CD14-positive monocyte (primary cell): ENCODE measurements at regions not wholly inside any gene's neighbourhood (a gene's known extent, or its start where the extent isn't known, plus 50 kb on each side); places are given as distances from the start of the nearest gene placed in this dataset.

ENCODE experiments used
- DNase-seq, 3 donors: peaks; one replicate each; pipeline ENCODE4 v3.0.0-alpha.2; 2011 to 2022
- H2AFZ ChIP-seq: 2 replicates; pipeline ENCODE4 v1.6.0; 2012; ENCODE audit warnings: mild to moderate bottlenecking, low read depth, low read length, inconsistent platforms; ENCODE audit not compliant: insufficient read depth, poor library complexity, severe bottlenecking
- H3K27ac ChIP-seq, 2 donors: 1 replicate in 1 of 2; 2 replicates in 1 of 2; pipeline ENCODE4 v1.5.1; 2012 to 2013; ENCODE audit warnings: low read length in 2 of 2, control low read depth in 1 of 2, inconsistent platforms in 1 of 2, low read depth in 1 of 2, mild to moderate bottlenecking in 1 of 2
- H3K27me3 ChIP-seq, 2 donors: one replicate each; pipeline versions ENCODE4 v1.6.0 to v1.6.1; 2011 to 2013; ENCODE audit warnings: low read length in 2 of 2; ENCODE audit not compliant: control insufficient read depth in 2 of 2, insufficient read depth in 2 of 2
- H3K36me3 ChIP-seq, 2 donors: replicated peaks in 1 of 2; 1 replicate in 1 of 2; 2 replicates in 1 of 2; pipeline versions ENCODE4 v1.5.1 to v1.6.1; 2012 to 2013; ENCODE audit warnings: low read length in 2 of 2, control low read depth in 1 of 2, inconsistent platforms in 1 of 2, mild to moderate bottlenecking in 1 of 2; ENCODE audit not compliant: insufficient read depth in 2 of 2, control insufficient read depth in 1 of 2
- H3K4me1 ChIP-seq, 2 donors: 1 replicate in 1 of 2; 2 replicates in 1 of 2; pipeline versions ENCODE4 v1.5.1 to v1.6.1; 2012 to 2013; ENCODE audit warnings: low read length in 2 of 2, control low read depth in 1 of 2, inconsistent platforms in 1 of 2, mild to moderate bottlenecking in 1 of 2, moderate library complexity in 1 of 2; ENCODE audit not compliant: insufficient read depth in 2 of 2, control insufficient read depth in 1 of 2
- H3K4me2 ChIP-seq: replicated peaks from 2 replicates; pipeline ENCODE3; 2012; ENCODE audit warnings: low read length, moderate library complexity, mild to moderate bottlenecking; ENCODE audit not compliant: poor library complexity, severe bottlenecking; ENCODE audit errors: extremely low read depth
- H3K4me3 ChIP-seq, 3 experiments: fragments of 200-600 bp in 1 of 3; sonication (generic) in 1 of 3; replicated peaks in 1 of 3; 1 replicate in 2 of 3; 2 replicates in 1 of 3; pipeline ENCODE4 v1.5.1; 2011 to 2013; ENCODE audit warnings: low read length in 3 of 3, mild to moderate bottlenecking in 3 of 3, control low read depth in 2 of 3, low read depth in 2 of 3, inconsistent platforms in 1 of 3, moderate library complexity in 1 of 3
- H3K79me2 ChIP-seq: 2 replicates; pipeline ENCODE4 v1.6.0; 2012; ENCODE audit warnings: mild to moderate bottlenecking, control low read depth, inconsistent platforms, low read length, moderate library complexity; ENCODE audit not compliant: insufficient read depth
- H3K9ac ChIP-seq: 2 replicates; pipeline ENCODE4 v1.6.0; 2017; ENCODE audit warnings: low read length, mild to moderate bottlenecking; ENCODE audit not compliant: insufficient read depth, poor library complexity, severe bottlenecking
- H3K9me3 ChIP-seq, 2 donors: replicated peaks in 1 of 2; 1 replicate in 1 of 2; 2 replicates in 1 of 2; pipeline versions ENCODE4 v1.5.1 to v1.6.1; 2012 to 2013; ENCODE audit warnings: low read length in 2 of 2, control low read depth in 1 of 2; ENCODE audit not compliant: control insufficient read depth in 1 of 2, insufficient read depth in 1 of 2
- H4K20me1 ChIP-seq: 2 replicates; pipeline ENCODE4 v1.6.0; 2012; ENCODE audit warnings: mild to moderate bottlenecking, low read length, control low read depth, moderate library complexity; ENCODE audit not compliant: insufficient read depth
- H3K27ac Mint-ChIP-seq, 7 donors: one replicate each; pipeline ENCODE4 v1.8.0; 2020; ENCODE audit warnings: mild to moderate bottlenecking in 7 of 7, mixed read lengths in 7 of 7, moderate library complexity in 6 of 7, inconsistent platforms in 2 of 7
- H3K27me3 Mint-ChIP-seq, 3 donors: one replicate each; pipeline ENCODE4 v1.8.0; 2021 to 2022; ENCODE audit warnings: low read depth in 3 of 3, mild to moderate bottlenecking in 3 of 3, mixed read lengths in 3 of 3, moderate library complexity in 3 of 3, inconsistent platforms in 1 of 3
- H3K36me3 Mint-ChIP-seq, 2 donors: one replicate each; pipeline ENCODE4 v1.8.0; 2020; ENCODE audit warnings: mixed read lengths in 2 of 2, inconsistent platforms in 1 of 2, mild to moderate bottlenecking in 1 of 2
- H3K4me1 Mint-ChIP-seq: one replicate; pipeline ENCODE4 v1.8.0; 2020; ENCODE audit warnings: mild to moderate bottlenecking, mixed read lengths
- H3K4me3 Mint-ChIP-seq, 2 donors: one replicate each; pipeline ENCODE4 v1.8.0; 2020; ENCODE audit warnings: mild to moderate bottlenecking in 2 of 2, mixed read lengths in 2 of 2, moderate library complexity in 1 of 2
- H3K9me3 Mint-ChIP-seq, 7 donors: one replicate each; pipeline ENCODE4 v1.8.0; 2020 to 2022; ENCODE audit warnings: mixed read lengths in 7 of 7, mild to moderate bottlenecking in 6 of 7, moderate library complexity in 6 of 7, inconsistent platforms in 2 of 7
- CTCF ChIP-seq: fragments of 200-600 bp; IDR thresholded peaks from one replicate; pipeline ENCODE4 v1.8.0; 2022; ENCODE audit warnings: antibody characterized with exemption, mild to moderate bottlenecking
- WGBS: methylation state at CpG from one replicate; pipeline ENCODE4 v1.1.5; 2013; ENCODE audit warnings: missing lambda C conversion rate; ENCODE audit not compliant: insufficient coverage; 5-methylcytosine and 5-hydroxymethylcytosine counted together
- intact Hi-C, 2 donors: fragments of 100-400 bp; cut with micrococcal nuclease; formaldehyde crosslinking; loops; one replicate each; pipeline versions ENCODE4 v1.15.0 to v1.15.1; 2023

GRCh38 chr21:14716761-14717396 lies 170.8 kb upstream of the SAMSN1 start:
- Mint-ChIP-seq H3K36me3 (peaks cover 0 to 5% of the 10 kb centered on the region in 2 donors), H3K27ac (no peak overlapping the region), H3K4me1 (no peaks in the 10 kb centered on the region), H3K27me3 (peaks cover 0 to 1% (median 0%) of the 10 kb centered on the region in 3 donors), H3K9me3 (peaks cover 1 to 15% (median 6%) of the 10 kb centered on the region in 7 donors), H3K4me3 (no peak overlapping the region)
- Histone ChIP-seq H3K27me3 (no peaks in the 10 kb centered on the region), H3K36me3 (no peaks in the 10 kb centered on the region), H3K9ac (no peak overlapping the region), H3K79me2 (no peaks in the 10 kb centered on the region), H2AFZ (no peak overlapping the region), H3K4me3 (no peak overlapping the region), H3K9me3 (peaks cover 0 to 6% of the 10 kb centered on the region in 2 donors), H3K4me1 (no peaks in the 10 kb centered on the region), H3K4me2 (no peak overlapping the region), H3K27ac (no peak overlapping the region), H4K20me1 (no peaks in the 10 kb centered on the region)
- intact Hi-C loops, result loop anchor here in 1 of 2 donors (10.0 kb wide), 1 partner anchor 62 kb away; no protein-coding TSS in a partner anchor
- no CpG with 5 or more reads among the region's 3 CpGs for WGBS
- TF ChIP-seq CTCF, result no peak
- DNase-seq, result no peak

- Histone ChIP-seq H4K20me1 (no peaks in the 10 kb centered on the region), H3K79me2 (no peaks in the 10 kb centered on the region), H3K4me1 (no peaks in the 10 kb centered on the region), H3K4me3 (no peak overlapping the region), H3K9me3 (peaks cover 0 to 6% of the 10 kb centered on the region in 2 donors), H3K9ac (no peak overlapping the region), H3K27ac (no peak overlapping the region), H2AFZ (no peak overlapping the region), H3K4me2 (no peak overlapping the region), H3K27me3 (no peaks in the 10 kb centered on the region), H3K36me3 (no peaks in the 10 kb centered on the region)
- TF ChIP-seq CTCF, result no peak
- intact Hi-C loops, result loop anchor here in 1 of 2 donors (10.0 kb wide), 1 partner anchor 58 kb away; no protein-coding TSS in a partner anchor
- no peak overlapping the region for H3K27ac Mint-ChIP-seq
- peaks cover 0 to 5% of the 10 kb centered on the region in 2 donors for H3K36me3 Mint-ChIP-seq
- peaks cover 4 to 15% (median 8%) of the 10 kb centered on the region in 7 donors for H3K9me3 Mint-ChIP-seq
- no peak overlapping the region for H3K4me3 Mint-ChIP-seq
- DNase-seq, result no peak
- no peaks in the 10 kb centered on the region for H3K4me1 Mint-ChIP-seq
- H3K27me3 Mint-ChIP-seq, result no peaks in the 10 kb centered on the region
Measured at GRCh38 chr21:14713109-14713508, 167.0 kb upstream of the SAMSN1 start.
